Esophagus mucosa (tissue), 1 donor: ENCODE measurements at regions not wholly inside any gene's neighbourhood (a gene's known extent, or its start where the extent isn't known, plus 50 kb on each side); places are given as distances from the start of the nearest gene placed in this dataset.
"Not testable (repeated sequence)": the region's sequence is repeated elsewhere in the genome, so short reads cannot be mapped to it uniquely, and the experiment has no call there.

Experiments used
- ATAC-seq: fragments of 200-7000 bp; cut with Tn5 transposase; one replicate; pipeline ENCODE4 v1.9.1; 2020
- donor health status: DM: yes; HTN: yes; CAD: no.

GRCh38 chr6:12479881-12480280, 189.7 kb downstream of the EDN1 start:
- ATAC-seq, result no peak

GRCh38 chr6:12480379-12480778, 190.2 kb downstream of the EDN1 start:
- peak; percentile 51 for ATAC-seq

- ATAC-seq, result no peak
Measured at GRCh38 chr6:12481292-12481691, 191.1 kb downstream of the EDN1 start.

GRCh38 chr6:12481850-12482249, 191.7 kb downstream of the EDN1 start:
- no peak for ATAC-seq

GRCh38 chr6:12482386-12483375, 192.5 kb downstream of the EDN1 start:
- no peak for ATAC-seq

- peak; percentile 74 for ATAC-seq
Measured at GRCh38 chr6:12483712-12484111, 193.6 kb downstream of the EDN1 start.

- no peak for ATAC-seq
Measured at GRCh38 chr6:12484519-12484918, 194.4 kb downstream of the EDN1 start.

- no peak for ATAC-seq
Measured at GRCh38 chr6:12485226-12485764, 195.1 kb downstream of the EDN1 start.

GRCh38 chr6:12485837-12486236, 195.7 kb downstream of the EDN1 start:
- ATAC-seq, result no peak

- ATAC-seq, result no peak
Measured at GRCh38 chr6:12490351-12490903, 200.3 kb downstream of the EDN1 start.

- ATAC-seq, result no peak
Measured at GRCh38 chr6:12490904-12491571, 200.9 kb downstream of the EDN1 start.

GRCh38 chr6:12492929-12493328, 202.8 kb downstream of the EDN1 start:
- not testable (repeated sequence) for ATAC-seq

GRCh38 chr6:12493446-12493845, 203.3 kb downstream of the EDN1 start:
- ATAC-seq, result no peak

- no peak for ATAC-seq
Measured at GRCh38 chr6:12494161-12494560, 204.0 kb downstream of the EDN1 start.

- ATAC-seq, result no peak
Measured at GRCh38 chr6:12501990-12502389, 211.8 kb downstream of the EDN1 start.

- ATAC-seq, result peak; percentile 64
Measured at GRCh38 chr6:12504325-12504966, 212.1 kb upstream of the PHACTR1 start.

GRCh38 chr6:12505486-12505885, 211.1 kb upstream of the PHACTR1 start:
- no peak for ATAC-seq

GRCh38 chr6:12506159-12506558, 210.4 kb upstream of the PHACTR1 start:
- no peak for ATAC-seq

- no peak for ATAC-seq
Measured at GRCh38 chr6:12507636-12508035, 208.9 kb upstream of the PHACTR1 start.

- ATAC-seq, result no peak
Measured at GRCh38 chr6:12508553-12508952, 208.0 kb upstream of the PHACTR1 start.

- ATAC-seq, result peak; percentile 55
Measured at GRCh38 chr6:12509060-12509459, 207.5 kb upstream of the PHACTR1 start.

GRCh38 chr6:12516070-12516469, 200.5 kb upstream of the PHACTR1 start:
- no peak for ATAC-seq

GRCh38 chr6:12522347-12522746, 194.2 kb upstream of the PHACTR1 start:
- ATAC-seq, result no peak
